GM04503 (cell line): ENCODE measurements at regions not wholly inside any gene's neighbourhood (a gene's known extent, or its start where the extent isn't known, plus 50 kb on each side); places are given as distances from the start of the nearest gene placed in this dataset.
A peak's percentile ranks its signal among the peaks of the same experiment; 100 is the strongest.

Experiments used
- DNase-seq: peaks from one replicate; pipeline ENCODE4 v3.0.0-alpha.2; 2012; ENCODE audit warnings: low read depth

DNA sequence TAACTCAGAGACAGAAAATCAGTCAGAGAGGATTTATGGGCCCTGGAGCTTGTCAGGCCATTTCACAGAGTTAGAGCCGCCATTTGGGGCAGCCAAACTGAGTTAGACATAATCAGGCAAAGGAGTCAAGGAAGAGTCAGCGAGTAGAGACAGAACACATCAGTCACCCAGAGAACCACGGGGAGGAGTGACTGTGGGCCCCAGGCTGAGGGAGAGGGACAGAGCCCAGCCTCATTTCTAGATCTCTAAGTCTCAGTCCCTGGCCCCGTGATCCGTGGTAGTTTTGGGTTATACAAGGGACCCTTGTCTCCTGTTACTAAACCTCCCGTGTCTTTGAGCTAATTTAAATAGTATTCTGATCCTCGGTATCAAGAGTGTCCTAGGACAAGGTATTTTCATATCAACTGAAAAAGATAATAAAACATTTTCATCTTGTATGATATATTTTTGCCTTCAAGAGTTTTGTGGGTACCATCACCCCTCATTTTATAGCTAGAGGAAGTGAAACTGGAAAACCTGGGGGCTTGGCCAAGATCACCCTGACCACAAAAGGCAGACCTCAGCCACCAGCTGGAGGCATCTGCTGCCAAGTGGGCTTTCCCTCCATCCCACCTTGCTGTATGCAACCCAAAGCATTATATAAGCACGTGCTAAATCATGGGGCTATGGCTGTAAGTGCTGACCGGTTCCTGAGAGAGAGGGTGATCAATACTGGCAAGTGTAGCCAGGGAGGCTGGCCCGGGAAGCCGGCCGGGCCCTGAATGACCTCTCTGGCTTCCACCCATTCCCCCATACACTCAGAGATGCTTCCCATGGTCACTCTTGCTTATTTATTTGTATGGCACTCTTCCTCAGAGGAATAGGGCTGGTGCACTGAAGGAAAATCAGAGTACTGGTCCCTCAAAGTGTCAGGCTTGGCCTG is 204.1 kb downstream of the BCOR start:
- no peak for DNase-seq

DNA sequence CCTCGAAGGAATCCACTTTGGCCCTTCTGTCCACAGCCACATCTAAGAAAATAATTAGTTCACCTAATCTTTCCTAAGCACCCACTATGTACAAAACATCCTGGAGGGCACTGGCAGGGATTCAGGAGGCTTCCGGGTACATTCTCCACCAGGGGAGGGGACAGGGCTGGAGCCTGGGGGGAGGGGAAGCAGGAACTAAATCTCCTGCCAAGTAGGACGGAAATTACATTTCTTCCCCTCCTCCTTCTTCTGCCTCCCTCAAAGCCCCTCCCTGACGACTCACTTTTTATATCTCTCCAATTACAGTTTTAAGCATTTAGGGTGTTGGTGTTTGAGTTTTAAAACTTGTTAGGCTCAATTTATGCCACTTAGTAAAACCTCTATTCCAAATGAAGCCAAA is 203.1 kb downstream of the BCOR start:
- DNase-seq, result no peak

DNA sequence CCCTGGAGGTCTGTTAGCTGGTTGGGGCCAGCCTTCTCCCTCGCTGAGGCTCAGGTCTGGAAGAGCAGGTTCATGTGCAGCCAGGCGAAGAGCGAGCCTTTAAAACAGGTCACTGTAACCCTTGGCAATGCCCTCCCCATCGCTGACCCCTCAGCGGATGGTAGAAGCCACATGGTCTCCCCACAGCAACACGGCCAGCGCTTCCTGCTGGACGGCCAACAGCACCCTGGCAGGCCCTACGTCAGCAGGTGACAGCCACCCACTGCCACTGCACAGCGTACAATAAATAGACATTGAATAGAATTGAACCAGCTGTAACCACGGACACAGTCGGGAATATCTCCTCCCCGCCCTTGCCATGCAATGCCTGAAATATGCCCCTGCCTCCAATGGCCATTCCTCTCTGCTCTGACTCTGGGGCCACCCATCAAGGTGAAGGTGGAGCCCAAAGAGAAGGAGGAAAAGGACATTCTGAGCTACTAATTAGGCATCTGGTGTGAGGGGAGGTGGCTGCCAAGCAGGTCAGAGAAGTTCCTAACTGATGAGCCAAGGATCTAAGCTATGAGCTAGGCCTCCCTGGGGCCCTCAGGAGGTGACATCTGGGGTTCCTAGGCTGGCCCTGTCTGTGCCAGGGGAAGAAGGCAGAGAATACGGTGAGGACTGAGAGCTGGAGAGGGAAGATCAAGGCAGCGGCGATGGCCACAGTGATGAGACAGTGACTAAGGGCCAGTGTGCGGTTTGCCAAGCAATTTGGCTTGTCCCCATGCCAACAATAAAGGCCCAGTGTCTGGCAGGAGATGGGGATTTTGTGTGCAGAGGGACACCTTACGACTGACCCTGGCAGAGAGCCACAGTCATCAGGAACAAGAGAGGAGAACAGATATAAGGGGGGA is 202.3 kb downstream of the BCOR start:
- no peak for DNase-seq

DNA sequence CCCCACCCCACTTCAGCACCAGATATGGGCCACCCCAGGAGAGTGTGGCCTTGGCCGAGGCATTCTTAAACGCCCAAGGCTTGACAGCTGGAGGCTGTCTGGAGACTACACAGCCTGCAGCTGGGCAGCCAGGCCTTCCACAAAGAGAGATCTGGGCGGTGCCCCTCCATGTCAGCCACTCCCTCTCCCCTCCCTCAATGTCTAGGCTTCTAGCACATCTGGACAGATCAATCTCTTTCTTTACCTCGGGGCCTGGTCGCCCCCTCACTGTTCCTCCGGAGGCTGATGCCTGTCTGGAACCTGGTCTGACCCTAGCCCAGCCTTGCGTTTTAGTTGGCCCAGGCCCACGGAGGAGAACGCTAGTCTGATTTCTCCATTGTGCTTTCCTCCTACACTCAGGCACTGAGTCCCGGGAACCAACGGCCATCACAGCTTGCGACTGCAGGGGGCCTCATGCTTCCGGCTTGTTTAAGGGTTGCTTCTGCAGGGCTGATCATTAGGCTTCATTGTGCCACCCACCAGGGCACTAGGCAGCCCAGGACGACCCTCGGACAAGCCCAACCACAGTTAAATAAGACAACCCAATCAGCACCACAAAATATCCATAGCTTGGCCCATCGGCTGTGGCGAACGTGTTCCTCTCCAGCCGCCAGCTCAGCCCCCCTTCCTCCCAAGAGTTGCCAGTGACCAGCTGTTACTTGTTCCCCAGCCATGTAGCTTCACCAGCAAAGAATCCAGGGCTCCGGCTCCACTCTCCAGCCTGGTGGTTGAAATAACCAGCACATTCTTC is 200.6 kb downstream of the BCOR start:
- DNase-seq, result peak; percentile 34

DNA sequence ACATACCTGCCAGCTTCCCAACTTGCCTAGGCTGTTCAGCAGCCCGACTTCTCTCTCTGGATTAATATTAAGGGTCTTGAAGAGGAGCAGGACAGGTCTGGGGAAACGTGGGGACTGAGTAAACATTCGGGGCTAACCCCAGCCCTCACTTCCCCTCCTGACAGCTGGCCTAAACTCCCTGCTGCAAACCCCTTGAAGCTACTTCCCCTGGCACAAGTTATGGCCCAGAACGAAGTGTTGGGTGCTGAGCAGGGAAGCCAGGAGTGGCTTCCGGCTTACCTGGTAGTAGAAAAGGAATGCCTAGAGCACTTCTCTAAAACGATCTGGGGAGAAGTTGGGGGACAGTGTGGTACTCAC is 200.0 kb downstream of the BCOR start:
- no peak for DNase-seq

DNA sequence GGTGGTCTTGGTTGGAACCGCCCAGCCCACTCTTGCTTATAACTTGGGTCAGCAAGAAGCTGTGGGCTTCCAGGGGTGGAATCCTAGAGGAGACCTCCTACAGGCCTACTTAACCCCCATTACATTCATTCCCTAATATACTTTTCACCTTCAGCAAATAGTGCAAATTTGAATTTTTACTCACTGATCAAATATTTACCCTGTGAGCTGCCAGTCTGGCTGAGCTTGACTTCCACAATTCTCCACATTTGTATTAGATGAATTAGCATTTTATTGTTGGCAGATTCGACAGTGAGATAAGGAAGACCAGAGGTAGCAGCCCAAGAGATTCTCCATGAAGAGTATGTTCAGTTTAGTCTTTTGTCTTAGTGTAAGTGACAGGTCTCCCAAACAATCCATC is 199.6 kb downstream of the BCOR start:
- DNase-seq, result no peak

DNA sequence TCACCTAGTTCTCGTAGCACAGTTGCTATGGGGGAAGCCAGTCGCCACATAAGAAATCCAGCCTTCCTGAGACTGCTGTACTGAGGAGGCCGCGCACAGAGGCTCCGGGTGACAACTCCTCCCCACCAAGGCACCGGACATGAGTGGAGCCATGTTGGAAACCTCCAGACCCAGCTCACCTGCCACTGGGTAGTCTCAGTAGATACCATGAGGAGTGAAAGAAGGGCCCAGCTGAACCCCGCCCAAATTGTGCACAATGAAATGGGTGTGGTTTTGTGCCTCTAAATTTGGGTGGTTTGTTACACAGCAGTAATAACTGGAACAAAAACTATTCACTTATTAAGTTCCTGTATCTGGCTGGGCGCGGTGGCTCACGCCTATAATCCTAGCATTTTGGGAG is 198.7 kb downstream of the BCOR start:
- no peak for DNase-seq

DNA sequence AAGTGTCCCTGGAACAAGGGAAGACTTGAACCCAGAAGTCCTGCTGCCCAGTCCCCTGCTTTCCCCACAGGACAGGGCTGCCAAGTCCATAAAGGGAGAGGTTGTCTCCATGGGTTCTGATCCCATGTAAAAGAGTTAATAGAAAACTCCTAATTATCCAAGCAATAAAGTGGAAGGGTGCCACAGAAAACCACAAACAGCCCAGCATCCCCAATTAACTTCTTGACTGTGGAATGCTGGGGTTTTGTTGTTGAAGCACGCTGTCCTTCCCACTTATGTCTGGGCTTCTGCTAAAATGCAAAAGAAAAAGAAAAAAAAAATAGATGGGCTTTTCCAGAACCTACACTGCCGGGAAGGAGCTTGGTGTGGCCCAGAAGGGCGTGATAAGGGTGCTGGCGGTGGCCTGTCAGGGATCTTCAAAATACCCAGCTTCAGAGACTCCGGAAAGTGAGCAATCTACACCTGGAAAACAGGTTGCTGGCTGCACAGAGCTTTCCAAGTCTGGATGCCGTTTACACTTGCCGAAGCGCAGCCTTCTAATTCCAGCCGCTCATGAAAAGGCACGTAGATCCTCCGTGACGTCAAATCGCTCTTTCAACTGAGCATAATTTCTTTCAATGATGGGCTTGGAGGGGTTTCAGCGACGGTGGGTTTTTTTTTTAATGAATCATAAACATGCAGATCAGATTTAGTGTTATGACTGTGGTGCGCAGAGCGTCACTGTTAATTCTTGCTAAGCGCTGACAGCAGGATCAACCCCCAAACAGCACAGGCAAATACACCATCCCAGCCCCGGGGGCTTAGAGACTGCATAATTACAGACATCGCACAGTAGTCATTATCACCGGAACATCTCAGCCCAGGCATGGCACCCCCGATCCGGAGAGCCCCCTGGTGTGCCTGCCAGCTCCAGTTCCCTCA is 197.6 kb downstream of the BCOR start:
- no peak for DNase-seq

DNA sequence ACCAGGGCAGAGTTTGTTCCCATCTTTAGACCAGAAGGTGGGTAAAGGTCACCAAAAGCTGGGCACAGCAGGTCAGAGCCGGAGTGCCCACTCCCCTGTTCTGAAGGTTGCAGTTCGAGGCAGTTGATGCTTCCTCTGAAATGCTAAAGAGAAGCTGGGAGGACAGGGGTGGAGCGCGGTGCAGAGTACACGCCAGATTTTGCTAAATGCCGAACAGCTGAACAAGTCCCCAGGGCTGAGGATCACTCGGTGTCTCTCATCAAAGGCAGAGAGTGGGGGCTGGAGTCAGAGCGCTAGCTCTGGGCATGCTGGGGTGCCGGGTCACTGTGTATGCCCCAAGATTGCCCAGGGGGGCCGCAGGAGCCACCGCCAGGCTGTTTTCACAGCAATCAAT is 197.0 kb downstream of the BCOR start:
- DNase-seq, result no peak

DNA sequence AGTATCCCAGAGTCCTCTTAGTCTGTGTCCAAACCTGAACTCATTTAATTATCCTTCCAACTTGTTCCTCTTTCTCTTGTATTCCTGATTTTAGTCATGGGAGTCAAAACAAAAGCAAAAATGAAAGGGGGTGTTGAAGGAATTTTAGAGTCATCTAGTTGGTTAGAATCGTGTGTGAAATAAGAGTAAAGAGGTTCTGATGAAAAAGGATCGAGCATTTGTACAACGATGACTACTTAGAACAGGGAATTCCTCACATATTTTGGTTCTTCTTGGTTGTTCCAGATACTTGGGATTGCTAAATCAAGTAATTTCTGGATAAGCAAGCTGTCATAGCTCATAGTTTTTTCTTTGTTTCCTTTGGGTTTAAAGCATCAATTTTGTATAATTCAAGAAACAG is 194.4 kb downstream of the BCOR start:
- DNase-seq, result peak; percentile 81

DNA sequence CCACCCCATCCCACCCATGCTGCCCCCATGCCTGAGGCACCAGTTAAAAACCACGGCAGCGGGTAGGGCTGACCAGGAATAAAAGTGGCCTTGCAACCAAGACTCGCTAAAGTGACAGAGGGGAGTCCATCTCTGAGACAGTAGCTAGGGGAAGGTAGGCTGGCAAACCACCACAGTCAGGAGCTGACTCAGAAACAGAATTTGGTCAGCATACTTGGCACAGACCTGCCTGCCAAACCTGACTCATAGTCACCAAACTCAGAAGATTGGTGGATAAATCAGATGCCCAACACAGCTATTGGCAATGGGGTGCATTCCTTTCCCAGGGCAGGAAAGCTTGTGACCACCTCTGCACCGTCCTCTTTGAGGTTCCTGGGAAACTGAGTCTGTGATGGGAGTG is 193.8 kb downstream of the BCOR start:
- DNase-seq, result no peak

DNA sequence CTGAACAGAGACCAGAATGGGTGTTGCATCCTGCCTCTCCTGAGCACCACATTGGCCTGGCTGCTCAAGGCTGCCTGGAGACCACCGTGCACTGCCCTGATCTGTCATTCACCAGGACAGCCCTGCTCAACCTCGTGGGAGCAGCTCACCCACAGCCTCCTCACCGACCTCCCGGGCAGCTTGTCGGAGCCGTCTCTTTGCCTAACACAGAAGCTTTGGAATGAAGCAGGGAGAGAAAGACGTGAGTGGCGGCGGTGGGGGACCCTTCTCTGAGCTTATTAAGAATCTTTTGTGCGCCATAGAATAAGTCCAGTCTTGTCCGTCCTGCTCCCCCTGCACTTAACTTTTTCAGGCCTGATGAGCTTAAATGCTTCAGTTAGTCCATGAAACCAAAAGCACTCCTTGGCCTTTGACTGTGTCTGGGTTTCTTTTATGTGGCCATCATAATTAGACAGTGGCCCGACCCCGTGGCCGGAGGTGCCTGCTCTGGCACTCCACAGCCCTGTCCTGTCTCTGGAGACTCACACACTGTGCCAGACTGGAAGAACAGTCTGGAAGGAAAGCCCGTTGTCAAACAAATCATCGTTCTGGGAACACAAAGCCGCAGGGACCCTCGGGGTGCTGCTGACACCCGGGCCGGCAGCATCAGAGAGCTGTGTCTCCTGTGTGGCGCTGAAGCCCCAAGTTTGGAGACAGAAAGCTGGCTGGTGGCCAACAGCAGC is 192.8 kb downstream of the BCOR start:
- no peak for DNase-seq

DNA sequence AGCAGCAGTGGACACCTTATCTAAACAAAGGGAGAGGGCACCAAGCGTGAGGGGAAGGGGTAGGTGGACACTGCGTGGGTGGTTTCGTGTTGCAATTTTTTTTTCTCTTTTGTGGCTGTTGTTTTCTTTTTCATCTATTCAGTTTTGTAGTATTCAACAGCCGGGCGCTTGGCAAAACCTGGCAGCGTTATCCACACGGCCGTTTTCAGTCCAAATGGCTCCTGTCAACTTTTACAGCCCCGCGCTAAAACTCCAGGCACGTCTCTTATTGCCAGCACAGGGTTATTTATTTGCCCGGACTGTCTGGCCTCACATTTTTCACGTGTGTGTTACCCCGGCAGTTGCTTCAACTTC is 192.2 kb downstream of the BCOR start:
- no peak for DNase-seq

DNA sequence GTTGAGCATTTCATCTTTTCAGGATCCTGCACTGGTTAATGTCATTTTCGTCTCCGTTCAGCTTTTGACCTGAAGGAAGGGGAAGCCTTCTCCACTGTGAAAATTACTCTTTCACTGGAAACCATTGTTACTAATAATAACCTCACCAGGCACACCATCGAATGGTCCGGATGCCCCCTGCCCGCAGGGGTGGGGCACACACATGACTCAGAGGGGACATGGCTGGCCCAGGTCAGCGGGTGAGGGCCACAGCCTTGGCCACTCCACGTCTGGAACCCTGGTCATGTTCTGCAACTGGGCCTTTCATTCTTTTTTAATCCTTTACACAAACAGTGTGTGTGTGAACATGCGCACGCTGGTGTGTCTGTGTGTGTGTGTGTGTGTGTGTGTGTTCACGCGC is 191.8 kb downstream of the BCOR start:
- DNase-seq, result no peak

DNA sequence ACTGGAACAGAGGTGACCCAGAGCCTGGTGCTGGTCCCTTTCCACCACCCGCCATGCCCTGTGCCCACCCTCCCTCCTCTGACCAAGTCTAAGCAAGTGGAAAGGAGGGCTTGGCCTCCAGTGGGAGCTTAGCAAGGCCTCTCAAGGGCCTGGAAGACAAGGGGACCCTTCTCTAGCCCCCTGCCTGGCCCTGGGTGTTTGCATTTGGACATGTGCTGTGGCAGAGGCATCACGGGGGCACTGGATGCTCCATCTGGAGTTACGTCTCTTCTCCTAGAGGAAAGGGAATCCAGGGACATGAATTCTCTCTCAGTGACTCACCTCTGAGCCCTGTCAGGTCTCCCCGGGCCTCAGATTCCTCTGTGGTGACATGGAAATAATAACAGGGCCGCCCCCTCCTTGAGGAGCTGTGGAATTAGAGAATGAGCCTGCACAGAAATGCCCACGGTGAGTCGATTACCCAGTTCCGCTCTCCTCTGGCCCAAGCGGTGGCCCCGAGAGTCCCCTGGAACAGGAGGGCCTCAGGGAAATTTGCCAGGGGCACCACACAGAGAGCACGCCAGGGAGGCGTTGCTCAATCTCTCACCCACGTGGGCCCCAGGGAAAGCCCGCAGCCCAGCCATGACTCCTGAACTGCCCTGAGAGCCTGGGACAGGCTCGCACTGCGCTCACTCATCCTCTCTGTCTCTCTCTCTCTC is 189.6 kb downstream of the BCOR start:
- DNase-seq, result peak; percentile 91

DNA sequence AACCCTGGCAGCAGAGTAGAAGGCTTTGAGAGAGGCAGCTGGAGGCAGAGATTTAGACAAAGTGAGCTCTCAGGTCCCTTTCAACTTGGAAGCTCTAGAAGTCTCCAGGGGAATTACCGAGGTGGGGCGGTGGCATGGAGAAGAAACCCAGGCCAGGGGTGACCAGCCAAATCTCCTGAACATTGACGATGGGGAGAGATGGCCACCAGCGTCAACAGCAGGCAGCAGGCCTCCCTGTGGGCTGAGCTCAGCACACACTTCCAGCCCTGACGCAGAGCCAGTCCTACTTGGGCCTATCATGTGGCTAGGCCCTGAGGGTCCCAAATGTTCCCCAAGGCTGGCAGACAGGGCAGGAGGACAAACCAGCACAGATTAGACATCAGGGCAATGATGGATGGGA is 187.8 kb downstream of the BCOR start:
- DNase-seq, result no peak

DNA sequence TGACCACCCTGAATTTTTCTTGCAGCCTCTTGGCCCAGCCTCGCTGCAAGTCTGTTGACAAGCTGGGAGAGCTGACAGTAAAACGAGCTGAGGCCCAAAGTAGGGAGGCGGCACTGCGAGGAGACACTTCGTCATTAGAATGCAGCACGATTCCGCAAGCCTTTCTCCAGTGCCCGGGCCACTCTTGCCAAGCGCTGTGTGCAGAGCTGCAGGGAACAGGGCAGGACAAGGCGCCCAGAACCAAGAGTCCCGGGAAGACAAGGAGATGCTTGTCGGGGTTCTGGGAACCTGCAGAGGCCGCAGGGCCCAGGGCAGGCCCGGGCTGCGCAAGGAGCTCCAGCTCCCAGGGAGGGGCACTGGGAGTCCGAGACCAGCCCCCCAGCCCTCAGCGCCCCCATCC is 187.1 kb downstream of the BCOR start:
- DNase-seq, result no peak

DNA sequence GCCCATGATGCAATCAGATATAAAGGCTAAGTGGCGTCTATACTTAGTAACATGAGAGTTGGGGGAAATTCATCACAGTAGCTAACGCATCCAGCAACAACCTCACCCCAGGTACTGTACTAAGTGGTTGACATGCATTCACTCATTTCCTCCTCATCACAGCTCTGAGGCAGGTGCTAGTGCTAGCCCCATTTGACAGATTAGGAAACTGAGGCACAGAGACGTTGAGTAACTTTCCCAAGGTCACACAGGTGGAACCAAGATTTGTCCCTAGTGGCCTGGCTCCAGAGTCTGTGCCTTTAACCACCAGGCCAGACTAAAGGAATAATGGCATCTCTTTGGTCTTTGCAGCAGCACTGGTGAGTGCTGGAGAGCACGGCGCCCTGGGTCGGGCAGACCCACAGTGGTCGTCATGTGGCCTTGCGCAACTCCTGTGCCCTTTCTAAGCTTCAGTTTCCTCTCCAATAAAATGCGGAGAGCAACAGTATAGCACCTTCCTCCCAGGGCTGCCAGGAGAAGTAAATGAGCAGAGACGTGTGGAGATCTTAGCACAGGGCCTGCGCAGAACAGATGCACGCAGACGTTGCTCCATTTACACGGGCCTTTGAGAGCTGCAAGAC is 186.4 kb downstream of the BCOR start:
- no peak for DNase-seq

DNA sequence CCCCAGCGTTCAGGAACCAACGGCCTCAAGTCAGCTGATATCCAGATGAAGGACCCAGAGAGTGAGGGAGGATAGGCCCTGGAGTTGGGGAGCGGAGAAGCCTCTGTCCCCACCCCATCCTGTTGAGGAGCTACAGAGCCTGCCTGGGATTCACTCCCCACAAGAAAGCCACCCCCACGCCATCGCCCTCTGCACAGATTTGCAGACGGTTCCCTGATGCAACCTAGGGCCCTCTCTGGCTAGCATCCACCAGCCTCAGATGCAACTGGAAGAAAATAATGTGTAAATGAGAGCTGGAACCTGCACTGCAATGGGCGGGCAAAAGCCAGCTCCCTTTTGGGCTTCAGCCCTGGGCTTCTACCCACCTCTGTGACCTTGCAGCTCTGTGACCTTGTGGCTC is 185.6 kb downstream of the BCOR start:
- no peak for DNase-seq

DNA sequence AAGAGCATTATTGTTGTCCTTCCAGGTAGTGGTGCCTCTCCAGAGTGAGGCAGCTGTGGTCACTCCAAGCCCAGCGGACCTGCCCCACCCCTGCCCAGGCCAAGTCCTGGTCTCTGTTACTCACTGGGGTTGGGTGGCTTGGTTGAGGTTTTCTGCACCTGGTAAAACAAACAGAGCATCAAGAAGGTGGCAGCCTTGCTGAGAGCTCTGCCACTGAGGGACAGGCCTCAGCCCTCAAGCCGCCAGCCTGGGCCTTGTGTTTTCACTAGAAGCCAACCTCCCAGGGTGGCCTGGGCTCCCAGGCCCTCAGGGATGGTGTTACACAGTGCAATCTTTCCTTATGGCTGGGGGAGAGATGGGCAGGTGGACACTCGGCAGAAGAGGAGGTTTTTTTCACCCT is 182.7 kb downstream of the BCOR start:
- no peak for DNase-seq
